Colonic mucosa (tissue), 4 donors: ENCODE measurements at regions not wholly inside any gene's neighbourhood (a gene's known extent, or its start where the extent isn't known, plus 50 kb on each side); places are given as distances from the start of the nearest gene placed in this dataset.

Experiments used
- DNase-seq: peaks from one replicate; pipeline ENCODE4 v3.0.0-alpha.2; 2020
- H3K27ac ChIP-seq: fragments of 200-600 bp; one replicate; pipeline ENCODE4 v1.8.0; 2021
- H3K27me3 ChIP-seq: fragments of 200-600 bp; one replicate; pipeline ENCODE4 v1.8.0; 2021
- H3K36me3 ChIP-seq: fragments of 200-600 bp; one replicate; pipeline ENCODE4 v1.8.0; 2021
- H3K4me1 ChIP-seq: fragments of 200-600 bp; one replicate; pipeline ENCODE4 v1.8.0; 2021; ENCODE audit warnings: mild to moderate bottlenecking
- H3K4me3 ChIP-seq: fragments of 200-600 bp; one replicate; pipeline ENCODE4 v1.8.0; 2021
- H3K9ac ChIP-seq, 2 donors: one replicate each; pipeline ENCODE4 v1.7.0; 2013; ENCODE audit warnings: control low read depth in 2 of 2, low read depth in 2 of 2, low read length in 2 of 2
- H3K9me3 ChIP-seq: fragments of 200-600 bp; one replicate; pipeline ENCODE4 v1.8.0; 2021
- intact Hi-C: fragments of 100-400 bp; cut with DNase I; formaldehyde crosslinking; loops from one replicate; pipeline ENCODE4 v1.14.1; 2022
- TF ChIP-seq, protein P1 (sequence below): fragments of 200-600 bp; IDR thresholded peaks from one replicate; pipeline ENCODE4 v1.8.0; 2022; ENCODE audit warnings: antibody characterized with exemption, mild to moderate bottlenecking
- donor health status: healthy.
- donor health status: DM: no; HTN: no; CAD: no.
- donor health status: DM: no; HTN: no; CAD: no.

DNA sequence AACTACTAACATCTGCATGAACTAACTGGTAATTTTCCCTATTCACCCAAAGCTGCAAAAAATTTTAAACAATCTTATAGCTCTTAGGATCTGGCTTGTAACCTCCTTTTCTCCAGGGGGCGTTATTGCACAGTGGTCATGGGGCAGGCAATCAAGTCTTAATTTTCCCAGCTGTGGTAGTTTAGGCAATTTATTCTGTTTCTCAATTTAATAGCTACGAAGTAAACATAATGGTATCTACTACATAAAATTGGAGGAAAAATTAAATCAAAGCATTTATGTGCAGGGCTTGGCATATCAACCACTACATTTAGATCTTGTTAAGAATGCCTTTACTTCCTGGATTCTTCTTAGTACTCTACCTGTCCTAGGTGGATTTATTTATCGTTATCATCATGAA, 137.4 kb upstream of the GUCY1A1 start:
- H3K27ac ChIP-seq: no peak overlapping the region
- intact Hi-C loops: loop anchor here (10.0 kb wide), 1 partner anchor 56 kb away; no protein-coding TSS in a partner anchor
- no peak overlapping the region for H3K9ac ChIP-seq

GRCh38 chr4:155526452-155527169, 140.0 kb upstream of the GUCY1A1 start:
- Histone ChIP-seq H3K27ac (peak overlapping the region; percentile 20), H3K27me3 (no peaks in the 10 kb centered on the region), H3K9me3 (no peaks in the 10 kb centered on the region), H3K4me3 (no peak overlapping the region), H3K4me1 (no peaks in the 10 kb centered on the region), H3K9ac (no peak overlapping the region), H3K36me3 (no peaks in the 10 kb centered on the region)
- no peak for DNase-seq
- intact Hi-C loops: loop anchor here (10.0 kb wide), 1 partner anchor 58 kb away; no protein-coding TSS in a partner anchor
- TF ChIP-seq, protein P1, sequence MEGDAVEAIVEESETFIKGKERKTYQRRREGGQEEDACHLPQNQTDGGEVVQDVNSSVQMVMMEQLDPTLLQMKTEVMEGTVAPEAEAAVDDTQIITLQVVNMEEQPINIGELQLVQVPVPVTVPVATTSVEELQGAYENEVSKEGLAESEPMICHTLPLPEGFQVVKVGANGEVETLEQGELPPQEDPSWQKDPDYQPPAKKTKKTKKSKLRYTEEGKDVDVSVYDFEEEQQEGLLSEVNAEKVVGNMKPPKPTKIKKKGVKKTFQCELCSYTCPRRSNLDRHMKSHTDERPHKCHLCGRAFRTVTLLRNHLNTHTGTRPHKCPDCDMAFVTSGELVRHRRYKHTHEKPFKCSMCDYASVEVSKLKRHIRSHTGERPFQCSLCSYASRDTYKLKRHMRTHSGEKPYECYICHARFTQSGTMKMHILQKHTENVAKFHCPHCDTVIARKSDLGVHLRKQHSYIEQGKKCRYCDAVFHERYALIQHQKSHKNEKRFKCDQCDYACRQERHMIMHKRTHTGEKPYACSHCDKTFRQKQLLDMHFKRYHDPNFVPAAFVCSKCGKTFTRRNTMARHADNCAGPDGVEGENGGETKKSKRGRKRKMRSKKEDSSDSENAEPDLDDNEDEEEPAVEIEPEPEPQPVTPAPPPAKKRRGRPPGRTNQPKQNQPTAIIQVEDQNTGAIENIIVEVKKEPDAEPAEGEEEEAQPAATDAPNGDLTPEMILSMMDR: no peak

More for the DNA sequence above, 137.4 kb upstream of the GUCY1A1 start:
- TF ChIP-seq, protein P1: no peak
- Histone ChIP-seq H3K4me1 (no peaks in the 10 kb centered on the region), H3K36me3 (no peaks in the 10 kb centered on the region), H3K9me3 (no peaks in the 10 kb centered on the region), H3K4me3 (no peak overlapping the region), H3K27me3 (no peaks in the 10 kb centered on the region)
- no peak for DNase-seq

- H3K36me3 ChIP-seq: no peaks in the 10 kb centered on the region
- H3K9me3 ChIP-seq: no peaks in the 10 kb centered on the region
- H3K4me1 ChIP-seq: no peaks in the 10 kb centered on the region
- no peak overlapping the region for H3K27ac ChIP-seq
- H3K27me3 ChIP-seq: no peaks in the 10 kb centered on the region
- intact Hi-C loops: loop anchor here (10.0 kb wide), 1 partner anchor 60 kb away; no protein-coding TSS in a partner anchor
- TF ChIP-seq, protein P1: no peak
- no peak for DNase-seq
- no peak overlapping the region for H3K4me3 ChIP-seq
- H3K9ac ChIP-seq: no peak overlapping the region
Measured at GRCh38 chr4:155524926-155525455, 141.7 kb upstream of the GUCY1A1 start.

DNA sequence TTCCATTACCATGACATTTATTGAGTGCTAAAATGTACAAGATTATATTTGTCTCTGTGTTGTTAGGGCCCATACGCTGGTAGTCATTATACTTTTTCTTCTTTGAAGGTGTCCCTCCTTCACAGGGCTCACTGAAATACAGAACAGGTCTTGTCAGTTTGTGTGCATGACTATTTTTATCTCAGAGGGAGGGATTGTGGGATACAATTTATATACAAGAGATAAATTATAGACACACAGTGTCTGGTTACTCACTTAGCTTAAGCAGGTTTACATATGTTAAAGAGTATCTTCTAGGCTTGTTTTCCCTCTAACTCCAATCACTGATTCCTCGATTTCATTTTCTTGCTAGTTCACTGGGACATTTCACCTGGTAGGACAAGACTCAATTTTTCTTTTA, 143.3 kb upstream of the GUCY1A1 start:
- no peak for DNase-seq
- TF ChIP-seq, protein P1: no peak
- Histone ChIP-seq H3K4me1 (no peaks in the 10 kb centered on the region), H3K9me3 (no peaks in the 10 kb centered on the region), H3K9ac (no peak overlapping the region), H3K36me3 (no peaks in the 10 kb centered on the region), H3K4me3 (no peak overlapping the region), H3K27me3 (no peaks in the 10 kb centered on the region), H3K27ac (no peak overlapping the region)
- intact Hi-C loops: loop anchor here (10.0 kb wide), 1 partner anchor 61 kb away; no protein-coding TSS in a partner anchor

GRCh38 chr4:155522201-155522600, 144.4 kb upstream of the GUCY1A1 start:
- Histone ChIP-seq H3K36me3 (no peaks in the 10 kb centered on the region), H3K4me1 (no peaks in the 10 kb centered on the region), H3K9me3 (no peaks in the 10 kb centered on the region), H3K9ac (no peak overlapping the region), H3K4me3 (no peak overlapping the region), H3K27me3 (no peaks in the 10 kb centered on the region), H3K27ac (no peak overlapping the region)
- TF ChIP-seq, protein P1: no peak
- no peak for DNase-seq
- intact Hi-C loops: loop anchor here (10.0 kb wide), 1 partner anchor 63 kb away; no protein-coding TSS in a partner anchor
